Embryonic facial prominence (tissue), 1 donor: ENCODE measurements at regions not wholly inside any gene's neighbourhood (a gene's known extent, or its start where the extent isn't known, plus 50 kb on each side); places are given as distances from the start of the nearest gene placed in this dataset.
"Not testable (repeated sequence)": the region's sequence is repeated elsewhere in the genome, so short reads cannot be mapped to it uniquely, and the experiment has no call there.

Experiments used
- DNase-seq: peaks from one replicate; pipeline ENCODE4 v3.0.0-alpha.2; 2016; ENCODE audit errors: extremely low spot score

GRCh38 chr16:85513649-85514048 is 99.5 kb upstream of the GSE1 start:
- DNase-seq: no peak

- no peak for DNase-seq
Observed at GRCh38 chr16:85514295-85514597, 98.9 kb upstream of the GSE1 start.

- DNase-seq: no peak
Observed at GRCh38 chr16:85514598-85515318, 98.4 kb upstream of the GSE1 start.

- no peak for DNase-seq
Observed at GRCh38 chr16:85515319-85515745, 97.8 kb upstream of the GSE1 start.

GRCh38 chr16:85515830-85516397 is 97.2 kb upstream of the GSE1 start:
- no peak for DNase-seq

DNA sequence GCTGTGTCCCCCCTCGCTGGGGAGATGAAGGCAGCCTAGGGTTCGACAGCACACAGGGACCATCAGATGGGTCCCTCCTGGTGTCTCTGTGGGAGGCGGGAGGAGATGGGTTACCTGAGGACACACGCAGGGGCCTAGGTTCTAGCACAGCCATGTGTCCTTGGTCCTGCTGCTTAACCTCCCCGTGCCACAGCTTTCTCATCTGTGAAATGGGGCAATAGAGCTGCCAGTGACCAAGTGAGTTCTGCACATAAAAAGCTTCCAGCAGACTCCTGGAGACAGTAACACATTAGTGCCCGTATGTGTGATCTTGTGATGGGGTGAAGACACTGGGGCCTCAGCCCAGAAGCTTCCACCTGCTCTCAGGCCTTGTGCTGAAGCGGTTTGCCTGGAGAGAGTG is 96.0 kb upstream of the GSE1 start:
- no peak for DNase-seq

- no peak for DNase-seq
Observed at GRCh38 chr16:85517563-85518179, 95.5 kb upstream of the GSE1 start.

GRCh38 chr16:85518398-85519049 is 94.6 kb upstream of the GSE1 start:
- DNase-seq: no peak

- not testable (repeated sequence) for DNase-seq
Observed at GRCh38 chr16:85519050-85519440, 94.1 kb upstream of the GSE1 start.

- DNase-seq: no peak
Observed at GRCh38 chr16:85519540-85520231, 93.4 kb upstream of the GSE1 start.

DNA sequence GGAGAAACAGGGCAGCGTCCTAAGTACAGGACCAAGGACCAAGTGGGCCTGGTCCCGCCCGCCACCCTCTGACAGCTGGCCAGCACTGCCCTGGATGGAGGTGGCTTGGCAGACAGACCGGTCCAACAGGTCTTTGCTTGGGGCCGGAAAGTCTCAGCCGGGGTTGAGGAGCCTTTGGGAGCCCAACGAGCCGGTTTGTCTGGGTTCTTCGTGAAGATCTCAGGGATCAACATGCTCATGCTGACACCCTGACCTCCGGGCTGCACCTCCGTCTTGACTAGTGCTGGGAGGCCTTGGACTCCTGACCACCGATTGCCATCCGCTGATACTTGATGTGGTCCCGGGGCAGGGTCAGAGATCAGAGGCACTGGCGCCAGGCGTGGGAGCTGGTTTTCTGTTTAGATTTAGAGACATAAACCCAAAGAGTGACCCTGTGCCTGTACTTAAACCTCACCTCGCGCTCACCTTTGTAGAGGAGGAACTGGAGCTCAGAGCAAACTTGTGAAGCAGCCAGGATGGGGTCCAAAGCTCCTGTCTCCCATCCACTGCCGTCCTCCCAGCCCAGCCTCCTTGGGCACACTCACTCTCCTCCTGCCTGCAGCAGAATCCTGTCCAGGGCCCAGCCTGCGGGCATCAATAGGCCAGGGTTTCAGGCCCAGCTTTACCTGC is 92.1 kb upstream of the GSE1 start:
- no peak for DNase-seq

DNA sequence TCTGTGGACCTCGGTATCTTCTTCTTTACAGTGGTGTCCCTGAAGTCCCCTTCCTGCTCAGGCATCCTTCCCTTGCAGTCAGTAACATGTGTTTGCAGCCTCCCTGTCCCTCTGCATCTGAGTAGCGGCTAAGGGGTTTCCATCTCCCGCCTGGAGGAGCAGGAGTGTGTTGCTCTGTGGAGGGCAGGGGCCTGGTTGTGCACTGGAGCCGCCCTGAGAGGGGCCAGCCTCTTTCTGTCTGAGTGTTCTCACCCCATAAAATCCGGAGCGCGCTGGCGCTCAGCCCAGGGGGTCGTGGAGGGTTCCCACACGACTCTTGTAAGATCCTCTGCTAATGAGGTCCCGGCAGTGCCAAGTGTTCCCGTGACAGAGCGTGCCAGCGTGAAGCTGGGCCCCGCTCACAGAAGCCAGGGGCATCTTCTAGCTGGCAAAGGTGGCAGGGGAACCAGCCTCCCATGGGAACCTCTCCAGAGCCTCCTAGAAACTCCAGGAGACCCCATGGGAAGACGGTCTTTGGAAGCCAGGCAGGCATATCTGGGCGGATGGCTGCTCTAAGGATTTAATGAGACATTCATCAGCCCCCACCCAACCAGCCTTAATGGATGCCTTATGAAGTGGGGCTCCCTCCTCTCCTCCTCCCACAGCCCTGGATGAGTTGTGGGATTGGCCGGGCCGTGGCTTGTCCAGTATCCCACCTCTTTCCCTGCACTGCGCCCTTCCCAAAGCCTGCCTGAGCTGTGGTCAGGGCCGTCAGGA is 91.4 kb upstream of the GSE1 start:
- DNase-seq: no peak

DNA sequence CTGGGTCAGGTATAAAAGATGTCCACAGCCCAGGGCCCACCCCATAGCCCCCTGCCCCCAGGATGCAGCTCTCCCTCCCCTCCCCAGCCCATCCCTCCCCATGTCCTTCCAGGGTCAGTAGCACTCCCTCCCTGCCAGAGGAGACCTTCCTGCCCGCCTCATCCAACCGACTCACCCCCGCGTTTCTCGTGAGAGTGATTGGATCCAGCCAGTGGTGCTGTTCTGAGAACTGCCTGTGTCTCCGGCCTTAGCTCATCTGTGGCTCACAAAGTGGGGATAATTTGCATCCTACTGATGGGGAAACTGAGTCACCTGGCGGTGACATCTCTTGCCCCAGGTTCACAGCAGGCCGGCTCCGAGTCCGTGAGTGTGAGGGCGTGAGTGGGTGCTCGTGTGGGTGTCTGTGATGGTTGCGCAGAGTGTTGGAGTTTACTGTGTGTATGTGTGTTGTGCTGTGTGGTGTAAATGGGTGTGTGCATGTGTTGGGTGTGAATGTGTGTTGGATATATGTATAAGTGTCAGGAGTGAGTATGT is 90.7 kb upstream of the GSE1 start:
- DNase-seq: no peak

DNA sequence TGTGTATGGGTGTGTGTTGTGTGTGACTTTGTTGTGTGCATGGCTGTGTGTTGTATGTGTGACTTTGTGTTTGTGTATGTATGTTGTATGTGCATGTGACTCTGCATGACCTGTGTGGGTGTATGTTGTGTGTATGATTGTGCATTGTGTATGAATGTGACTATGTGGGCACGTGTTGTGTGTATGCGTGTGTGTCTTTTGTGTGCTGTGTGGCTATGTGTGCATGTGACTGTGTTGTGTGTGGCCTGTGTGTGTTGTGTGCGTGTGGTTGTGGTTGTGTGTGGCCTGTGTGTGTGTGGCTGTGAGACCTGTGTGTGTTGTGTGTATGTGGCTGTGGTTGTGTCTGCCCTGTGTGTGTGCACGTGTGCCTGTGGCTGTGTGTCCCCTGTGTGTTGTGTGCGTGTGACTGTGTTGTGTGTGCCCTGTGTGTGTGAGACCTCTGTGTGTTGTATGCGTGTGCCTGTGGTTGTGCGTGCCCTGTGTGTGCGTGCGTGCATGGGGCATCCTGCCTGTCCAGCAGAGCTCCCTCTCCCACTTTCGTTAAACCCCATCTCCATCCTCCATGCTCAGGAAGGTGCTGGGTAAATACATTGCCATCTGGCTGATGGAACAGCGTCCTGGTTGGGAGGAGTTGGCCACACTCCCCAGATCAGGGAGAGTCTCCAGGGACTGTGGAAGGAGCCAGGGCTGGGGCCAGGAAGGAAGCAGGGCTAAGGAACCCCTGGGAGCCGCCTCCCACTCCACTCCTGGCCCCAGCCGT is 90.1 kb upstream of the GSE1 start:
- DNase-seq: no peak

DNA sequence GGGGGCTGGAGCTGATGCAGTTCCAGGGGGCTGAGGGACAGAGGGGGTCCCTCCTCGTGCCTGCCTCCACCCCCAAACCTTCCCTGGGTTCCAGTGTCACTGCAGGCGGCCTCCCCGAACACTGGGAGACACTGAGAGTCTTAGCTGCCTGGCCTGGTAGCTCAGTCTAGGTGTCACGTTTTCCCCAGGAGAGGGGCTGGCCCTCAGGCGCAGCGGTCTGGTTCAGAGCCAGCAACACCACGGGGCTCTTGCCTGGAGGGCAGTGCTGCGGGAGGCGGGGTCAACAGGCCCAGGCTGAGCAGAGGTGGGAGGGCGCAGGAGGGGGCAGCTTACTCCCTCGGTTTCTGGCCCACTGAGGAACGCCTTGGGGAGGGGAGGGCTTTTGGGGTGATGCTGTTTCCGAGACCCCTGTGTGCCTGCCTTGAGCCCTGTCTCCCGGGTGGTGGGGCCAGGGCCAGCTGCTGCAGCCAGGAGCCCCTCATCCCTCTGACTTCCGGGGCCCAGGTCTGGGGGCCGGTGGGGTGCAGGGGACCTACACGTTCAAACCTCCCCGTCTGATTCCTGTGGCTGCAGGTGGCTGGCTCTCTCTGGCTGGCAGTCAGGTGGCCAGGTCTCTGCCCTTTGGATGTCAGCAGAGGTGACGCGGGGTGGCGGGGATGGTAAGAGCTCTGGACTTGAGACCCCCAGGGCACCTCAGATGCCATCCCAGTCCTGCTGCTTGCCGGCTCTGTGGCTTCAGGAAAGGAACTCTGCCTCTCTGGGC is 89.3 kb upstream of the GSE1 start:
- no peak for DNase-seq

DNA sequence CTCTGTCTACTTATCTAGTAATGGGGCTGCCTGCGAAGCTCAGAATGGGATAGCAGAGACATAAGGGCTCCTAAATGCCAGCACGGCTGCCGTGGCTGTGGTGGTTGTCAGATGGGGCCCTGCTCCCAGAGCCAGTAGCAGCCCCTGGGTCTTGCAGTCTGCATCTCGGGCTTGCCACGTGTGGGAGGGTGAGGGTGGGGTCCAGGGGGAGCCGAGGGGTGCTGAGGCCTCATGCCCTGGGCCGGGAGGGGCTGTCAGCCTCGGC is 88.8 kb upstream of the GSE1 start:
- no peak for DNase-seq

- no peak for DNase-seq
Observed at GRCh38 chr16:85524630-85525419, 88.3 kb upstream of the GSE1 start.

GRCh38 chr16:85525420-85526184 is 87.5 kb upstream of the GSE1 start:
- DNase-seq: no peak
